ENCODE measurements at regions not wholly inside any gene's neighbourhood (a gene's known extent, or its start where the extent isn't known, plus 50 kb on each side); places are given as distances from the start of the nearest gene placed in this dataset.

GRCh38 chr1:75079538-75080290, 54.5 kb upstream of the LHX8 start:
- no peak for DNase-seq

GRCh38 chr1:75083223-75083622, 51.0 kb upstream of the LHX8 start:
- DNase-seq, result no peak

- no peak for DNase-seq
Observed at GRCh38 chr1:75083848-75084514, 50.2 kb upstream of the LHX8 start.

Measured in anterior cingulate cortex (tissue), 58 donors.